ENCODE measurements at regions not wholly inside any gene's neighbourhood (a gene's known extent, or its start where the extent isn't known, plus 50 kb on each side); places are given as distances from the start of the nearest gene placed in this dataset.

DNA sequence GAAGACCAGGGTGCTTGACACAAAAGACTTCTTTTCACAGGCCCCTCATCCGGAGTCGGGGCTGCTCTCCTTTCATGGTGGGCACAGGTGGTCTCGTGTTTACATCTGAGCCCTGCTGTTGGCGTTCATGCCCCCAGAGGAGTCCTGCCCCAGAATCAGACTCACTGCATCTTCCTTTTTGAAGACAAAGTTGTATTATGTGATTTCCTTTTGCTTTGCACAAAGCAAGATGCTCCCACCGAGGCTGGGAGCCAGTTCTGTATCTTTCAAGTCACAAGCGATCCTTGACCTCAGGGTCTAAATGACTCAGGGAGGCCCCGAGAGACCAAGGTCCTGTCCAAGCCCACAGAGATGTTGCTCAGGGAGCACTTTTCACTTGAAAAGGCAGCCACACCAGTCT lies 330.5 kb downstream of the THBS2 start:
- TF ChIP-seq, protein P1, sequence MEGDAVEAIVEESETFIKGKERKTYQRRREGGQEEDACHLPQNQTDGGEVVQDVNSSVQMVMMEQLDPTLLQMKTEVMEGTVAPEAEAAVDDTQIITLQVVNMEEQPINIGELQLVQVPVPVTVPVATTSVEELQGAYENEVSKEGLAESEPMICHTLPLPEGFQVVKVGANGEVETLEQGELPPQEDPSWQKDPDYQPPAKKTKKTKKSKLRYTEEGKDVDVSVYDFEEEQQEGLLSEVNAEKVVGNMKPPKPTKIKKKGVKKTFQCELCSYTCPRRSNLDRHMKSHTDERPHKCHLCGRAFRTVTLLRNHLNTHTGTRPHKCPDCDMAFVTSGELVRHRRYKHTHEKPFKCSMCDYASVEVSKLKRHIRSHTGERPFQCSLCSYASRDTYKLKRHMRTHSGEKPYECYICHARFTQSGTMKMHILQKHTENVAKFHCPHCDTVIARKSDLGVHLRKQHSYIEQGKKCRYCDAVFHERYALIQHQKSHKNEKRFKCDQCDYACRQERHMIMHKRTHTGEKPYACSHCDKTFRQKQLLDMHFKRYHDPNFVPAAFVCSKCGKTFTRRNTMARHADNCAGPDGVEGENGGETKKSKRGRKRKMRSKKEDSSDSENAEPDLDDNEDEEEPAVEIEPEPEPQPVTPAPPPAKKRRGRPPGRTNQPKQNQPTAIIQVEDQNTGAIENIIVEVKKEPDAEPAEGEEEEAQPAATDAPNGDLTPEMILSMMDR (IDR thresholded peaks at IDR 0.05) = no peak
- no peak for TF ChIP-seq POLR2A (IDR thresholded peaks at IDR 0.05)
